Dermis blood vessel endothelial cell (primary cell): ENCODE measurements at regions not wholly inside any gene's neighbourhood (a gene's known extent, or its start where the extent isn't known, plus 50 kb on each side); places are given as distances from the start of the nearest gene placed in this dataset.
"Not testable (repeated sequence)": the region's sequence is repeated elsewhere in the genome, so short reads cannot be mapped to it uniquely, and the experiment has no call there.

Experiments
- DNase-seq: peaks from one replicate; pipeline ENCODE4 v3.0.0; 2010

DNA sequence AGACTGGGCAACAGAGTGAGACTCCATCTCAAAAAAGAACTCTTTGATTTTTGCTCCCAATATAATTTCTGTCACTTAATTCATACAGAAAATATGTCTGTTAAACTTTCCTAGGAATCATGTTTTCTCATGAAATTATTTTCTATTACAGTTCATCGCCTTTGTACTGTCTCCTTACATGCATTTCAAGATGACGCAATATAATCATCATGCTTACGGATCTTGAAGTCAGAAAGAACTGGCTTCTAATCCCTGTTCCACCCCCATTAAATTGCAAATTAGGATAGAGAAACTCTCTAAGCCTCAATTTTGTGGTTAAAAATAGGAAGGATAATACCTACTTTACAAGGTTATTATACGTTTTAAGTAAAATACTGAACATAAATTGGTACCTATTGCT lies 467.6 kb upstream of the SMIM21 start:
- DNase-seq = no peak

DNA sequence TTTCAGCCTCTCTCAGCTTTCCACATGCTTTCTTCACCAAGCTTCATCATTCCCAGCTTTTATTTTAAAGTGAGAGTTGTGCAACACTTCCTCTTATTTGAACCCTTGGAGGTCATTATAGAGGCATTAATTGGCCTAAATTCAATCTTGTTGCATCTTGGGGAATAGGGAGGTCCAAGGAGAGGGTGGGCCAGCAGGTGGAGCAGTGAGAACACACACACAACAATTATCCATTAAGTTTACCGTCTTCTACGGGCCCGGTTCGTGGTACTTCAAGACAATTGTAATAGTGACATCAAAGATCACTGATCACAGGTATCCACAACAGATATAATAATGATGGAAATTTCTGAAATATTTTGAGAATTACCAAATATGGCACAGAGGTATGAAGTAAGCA lies 457.2 kb upstream of the SMIM21 start:
- no peak for DNase-seq

- DNase-seq = no peak
Observed at GRCh38 chr18:75880925-75881504, 453.5 kb upstream of the SMIM21 start.

- no peak for DNase-seq
Observed at GRCh38 chr18:75880266-75880665, 452.8 kb upstream of the SMIM21 start.

DNA sequence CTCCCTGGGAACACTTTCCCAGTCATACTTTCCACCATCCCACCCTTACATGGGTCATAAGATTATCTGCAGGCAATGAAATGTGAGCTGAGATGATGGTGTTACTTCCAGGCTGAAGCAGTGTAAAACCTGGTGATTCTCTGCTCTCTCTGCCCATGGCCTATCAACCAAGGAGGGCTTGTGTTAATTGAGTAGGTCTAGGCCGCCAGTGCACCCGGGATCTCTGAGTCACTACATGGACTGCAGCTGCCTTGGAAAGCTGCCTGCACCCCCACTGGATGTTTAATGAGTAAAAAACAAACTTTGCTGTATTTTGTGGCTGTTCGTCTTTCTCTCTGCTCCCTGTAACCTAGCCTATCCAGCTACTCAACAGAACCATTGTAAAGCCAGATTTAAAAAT lies 451.7 kb upstream of the SMIM21 start:
- DNase-seq = no peak

- no peak for DNase-seq
Observed at GRCh38 chr18:75875559-75875958, 448.1 kb upstream of the SMIM21 start.

DNA sequence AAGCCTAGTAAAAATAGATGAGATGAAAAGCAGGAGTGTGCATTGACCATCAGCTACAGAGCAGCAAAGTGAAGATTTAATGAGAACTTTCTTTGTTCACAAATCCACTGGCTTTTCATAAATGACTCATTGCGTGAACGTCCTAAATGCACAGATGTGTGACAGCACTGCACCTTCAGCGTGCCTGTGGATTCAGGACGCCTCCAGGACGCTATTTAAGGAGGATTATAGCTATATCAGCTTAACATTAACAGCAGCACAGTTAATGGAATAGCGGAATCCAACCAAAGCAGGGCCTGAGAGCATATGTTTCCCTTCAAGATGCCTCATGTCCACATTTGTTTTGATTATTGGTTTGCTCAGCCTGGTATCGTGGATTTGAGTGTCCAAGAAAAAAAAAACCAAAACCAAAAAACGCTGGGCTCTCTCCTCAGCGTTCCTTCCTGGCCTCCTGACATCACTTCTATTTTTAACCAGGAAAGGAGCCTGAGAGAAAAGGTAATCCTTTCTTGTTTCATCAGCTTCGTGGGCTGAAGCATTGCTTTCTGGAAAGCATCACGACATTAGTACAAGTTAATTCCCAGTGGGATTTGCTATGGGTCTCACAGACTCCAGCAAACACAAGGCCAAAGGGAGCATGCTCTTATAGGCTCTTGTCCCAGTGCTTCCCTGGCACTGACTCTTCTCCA lies 447.0 kb upstream of the SMIM21 start:
- no peak for DNase-seq

DNA sequence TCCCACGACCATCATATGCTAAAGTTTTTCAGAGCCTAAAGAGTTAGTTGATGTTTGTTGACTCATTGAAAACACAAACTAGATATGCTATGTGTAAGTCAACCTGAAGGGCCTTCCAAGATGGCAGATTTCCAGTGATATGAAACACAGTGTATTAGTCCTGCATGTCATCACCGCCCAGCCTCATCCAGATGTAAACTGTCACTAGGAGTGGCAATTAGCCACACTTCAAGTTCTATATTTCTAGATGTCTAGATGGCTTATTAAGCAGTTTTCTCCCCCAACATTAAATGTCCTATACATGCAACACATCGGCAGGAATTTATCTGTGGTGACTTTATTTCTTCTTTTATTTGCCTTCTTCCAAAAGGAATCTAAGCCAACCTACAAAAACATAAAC lies 444.1 kb upstream of the SMIM21 start:
- no peak for DNase-seq

DNA sequence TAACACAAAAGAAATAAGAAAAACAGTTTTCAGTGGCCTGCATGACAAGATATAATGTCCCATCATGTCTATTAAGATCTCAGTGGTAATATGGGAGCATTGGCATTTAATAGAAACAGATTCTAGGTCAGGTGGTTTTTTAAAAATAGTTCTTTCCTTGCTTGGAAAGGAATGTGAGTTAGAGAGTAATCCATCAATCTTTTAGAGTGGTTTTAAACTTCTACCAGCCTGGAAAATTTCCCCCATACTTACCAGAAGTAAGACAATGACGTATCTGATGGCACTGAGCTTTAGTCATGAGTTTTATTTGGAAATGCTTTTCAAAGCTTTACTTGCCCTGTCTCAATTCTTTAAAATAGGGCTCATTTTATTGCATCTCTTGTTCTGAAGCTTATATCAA lies 441.7 kb upstream of the SMIM21 start:
- no peak for DNase-seq

- no peak for DNase-seq
Observed at GRCh38 chr18:75868031-75868430, 440.5 kb upstream of the SMIM21 start.

DNA sequence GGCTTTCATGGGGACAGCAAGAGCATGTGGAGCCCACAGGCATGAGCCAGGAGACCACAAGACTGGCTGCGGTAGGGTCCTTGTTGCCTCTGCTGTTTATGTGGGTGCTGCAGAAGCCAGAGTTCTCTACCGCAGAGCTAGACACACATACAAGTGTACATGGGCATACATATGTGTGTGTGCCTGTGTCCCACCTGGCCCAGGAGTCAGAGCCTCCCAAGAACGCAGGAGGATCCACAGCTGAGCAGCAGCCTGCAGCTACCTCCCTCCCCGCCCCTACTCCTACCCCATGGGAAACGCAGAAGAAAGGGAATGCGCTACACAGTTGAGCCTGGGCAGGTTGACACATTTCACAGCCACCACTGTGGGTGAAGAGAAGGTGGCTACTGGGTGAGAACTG lies 438.1 kb upstream of the SMIM21 start:
- no peak for DNase-seq

GRCh38 chr18:75864816-75865215 lies 437.3 kb upstream of the SMIM21 start:
- no peak for DNase-seq

DNA sequence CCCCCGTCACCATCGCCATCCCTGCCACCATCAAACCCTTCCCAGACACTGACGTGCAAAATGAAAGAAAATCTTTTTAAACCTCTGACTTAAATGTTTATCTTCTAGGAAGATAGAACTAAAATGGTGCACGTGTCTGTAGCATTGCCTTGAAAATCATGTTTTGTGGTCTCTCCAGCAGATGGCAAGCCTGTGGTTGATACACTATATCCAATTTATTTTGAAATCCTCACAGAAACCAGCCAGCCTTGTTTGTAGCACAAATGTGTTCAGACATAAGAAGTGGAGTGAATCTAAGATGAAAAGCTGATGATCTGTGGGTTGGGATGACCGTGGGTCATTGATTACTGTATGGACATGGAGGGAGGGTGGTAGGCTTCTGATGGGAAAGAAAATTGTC lies 436.2 kb upstream of the SMIM21 start:
- no peak for DNase-seq

DNA sequence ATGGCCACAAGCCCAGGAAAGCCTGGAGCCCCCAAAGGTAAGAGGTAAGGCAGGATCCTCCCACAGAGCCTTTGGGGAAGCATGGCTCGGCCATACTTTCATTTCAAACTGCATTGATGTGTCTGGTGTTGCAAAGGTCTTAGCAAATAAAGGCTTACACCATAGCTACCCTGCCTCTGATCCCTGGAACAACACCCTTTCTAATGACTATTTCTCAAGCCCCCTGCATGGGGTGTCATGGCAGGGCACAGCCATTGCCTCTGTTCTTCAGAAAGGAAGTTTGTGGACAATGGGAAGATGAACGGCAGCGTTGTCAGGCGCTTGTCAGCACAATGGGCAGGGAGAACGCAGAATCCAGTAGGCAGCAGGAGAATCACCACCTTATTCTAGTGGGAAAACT lies 435.0 kb upstream of the SMIM21 start:
- no peak for DNase-seq

- DNase-seq = no peak
Observed at GRCh38 chr18:75860166-75860565, 432.7 kb upstream of the SMIM21 start.

DNA sequence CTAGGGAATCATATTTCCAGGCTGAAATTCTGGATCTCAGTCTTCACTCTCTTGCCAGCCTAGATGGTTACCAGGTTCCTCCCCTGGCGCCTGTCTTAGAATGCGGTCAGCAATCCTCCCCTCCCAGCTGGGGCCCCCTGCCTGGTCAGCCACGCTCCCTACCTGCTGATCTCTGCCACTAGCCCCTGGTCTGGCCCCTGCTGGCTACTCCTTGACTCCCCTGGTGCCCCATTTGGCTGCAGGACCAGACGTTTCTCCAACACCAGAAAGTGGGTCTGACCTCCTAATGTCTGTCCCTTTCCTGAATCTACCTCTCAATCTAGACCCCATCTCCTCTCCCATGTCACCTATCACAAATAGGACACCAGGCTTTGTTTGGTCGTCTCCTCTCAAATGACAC lies 432.0 kb upstream of the SMIM21 start:
- DNase-seq = no peak

GRCh38 chr18:75858754-75859153 lies 431.3 kb upstream of the SMIM21 start:
- no peak for DNase-seq

GRCh38 chr18:75857558-75857957 lies 430.1 kb upstream of the SMIM21 start:
- DNase-seq = no peak

DNA sequence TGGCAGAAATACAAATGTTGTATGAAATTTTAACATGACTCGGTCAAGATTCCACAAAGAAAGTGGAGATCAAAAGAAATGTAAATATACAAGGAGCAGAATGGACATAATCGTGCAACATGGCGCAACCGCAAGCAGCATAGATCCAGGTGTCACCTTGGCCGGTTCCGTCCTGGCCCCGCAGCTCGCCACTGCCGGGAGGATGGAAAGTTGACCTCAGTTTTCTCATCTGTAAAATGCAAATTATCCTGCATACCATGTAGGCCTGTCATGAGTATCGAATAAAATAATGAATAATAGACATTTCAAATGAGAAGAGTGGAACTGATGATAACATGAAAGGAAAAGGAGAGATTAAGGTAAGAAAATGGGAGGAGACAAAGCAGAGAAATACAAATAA lies 427.3 kb upstream of the SMIM21 start:
- no peak for DNase-seq

GRCh38 chr18:75854174-75854573 lies 426.7 kb upstream of the SMIM21 start:
- DNase-seq = no peak

DNA sequence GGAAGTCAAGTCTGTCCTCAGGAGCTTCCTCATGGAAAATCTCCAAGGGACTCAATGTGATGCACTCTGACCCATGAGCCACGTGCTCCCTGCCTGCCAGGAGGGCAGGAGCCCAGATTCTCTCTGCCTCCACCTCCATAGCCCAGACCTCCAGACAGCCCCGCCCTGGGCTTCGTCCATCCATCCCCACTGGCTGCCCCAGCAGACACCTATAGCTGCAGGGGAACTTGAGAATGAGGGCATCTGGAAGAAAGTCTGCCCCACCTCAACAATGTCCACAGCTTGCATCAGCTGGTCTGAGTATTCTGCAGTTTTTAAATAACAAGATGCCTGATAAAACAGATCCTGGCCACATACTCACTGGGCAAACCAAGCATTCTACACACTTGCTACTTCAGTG lies 418.8 kb upstream of the SMIM21 start:
- no peak for DNase-seq

DNA sequence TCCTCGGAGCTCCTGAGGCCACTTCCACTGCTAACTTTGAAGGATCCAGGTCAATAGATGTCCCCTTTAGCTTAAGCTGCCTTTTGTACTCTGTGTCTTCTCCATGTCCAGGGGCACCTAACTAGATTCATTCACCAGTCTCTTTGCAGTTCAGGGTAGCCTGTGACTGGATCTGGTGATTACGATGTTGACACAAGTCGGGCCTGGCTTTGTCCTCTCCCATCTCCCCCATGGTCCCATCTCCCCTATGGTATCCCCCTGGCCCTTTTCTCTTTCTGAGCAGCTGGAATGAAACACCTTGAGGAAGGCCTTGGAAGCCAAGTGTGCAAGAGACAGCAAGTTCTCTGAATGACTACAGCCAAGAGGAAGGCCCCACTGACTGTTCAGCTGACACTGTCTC lies 417.9 kb upstream of the SMIM21 start:
- DNase-seq = no peak

DNA sequence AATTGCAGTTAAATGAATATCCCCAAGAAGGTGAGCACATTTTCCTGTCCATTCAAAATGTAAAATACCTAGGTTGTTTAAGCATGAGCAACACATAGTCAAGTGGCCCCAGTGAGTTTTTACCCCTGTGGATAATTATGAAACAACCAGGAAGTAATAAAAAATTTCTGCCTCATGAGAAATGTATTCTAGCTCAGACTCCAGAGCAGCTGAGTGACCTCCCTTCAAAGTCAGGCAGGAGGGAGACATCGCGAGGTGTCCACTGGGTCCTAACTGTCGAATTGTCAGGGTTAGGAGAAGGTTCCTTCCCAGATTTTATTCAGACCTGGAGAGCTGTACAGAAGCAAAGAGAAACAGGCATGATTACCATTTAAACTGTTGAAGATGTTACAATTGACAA lies 416.6 kb upstream of the SMIM21 start:
- DNase-seq = no peak

- no peak for DNase-seq
Observed at GRCh38 chr18:75840131-75840530, 412.6 kb upstream of the SMIM21 start.

- DNase-seq = not testable (repeated sequence)
Observed at GRCh38 chr18:75839686-75840085, 412.2 kb upstream of the SMIM21 start.
